CD4-positive, alpha-beta T cell (primary cell): ENCODE measurements at regions not wholly inside any gene's neighbourhood (a gene's known extent, or its start where the extent isn't known, plus 50 kb on each side); places are given as distances from the start of the nearest gene placed in this dataset.

ENCODE experiments used
- ATAC-seq: fragments of 200-7000 bp; cut with Tn5 transposase; one replicate; pipeline ENCODE4 v1.10.0; 2022; ENCODE audit warnings: mild to moderate bottlenecking; ENCODE audit not compliant: poor library complexity
- CTCF ChIA-PET: fragments of 350-600 bp; sonication (Branson Sonifier 250); formaldehyde crosslinking; loops from one replicate; lab custom pipeline; 2021; ENCODE audit warnings: antibody characterized with exemption, inconsistent platforms; lab: Charles Lee
- POLR2A ChIA-PET: fragments of 350-600 bp; sonication (Branson Sonifier 250); formaldehyde crosslinking; loops from one replicate; lab custom pipeline; 2021; ENCODE audit warnings: antibody characterized with exemption, inconsistent platforms; lab: Charles Lee
- DNase-seq, 14 experiments: peaks; one replicate each; pipeline ENCODE4 v3.0.0-alpha.2; 2013 to 2020; ENCODE audit warnings: mixed read lengths in 2 of 14
- H3K27ac ChIP-seq, 2 donors: one replicate each; pipeline versions ENCODE4 v1.5.1 to v1.7.0; 2013; ENCODE audit warnings: low read length in 2 of 2, low read depth in 1 of 2, mild to moderate bottlenecking in 1 of 2
- H3K27me3 ChIP-seq, 2 experiments: 1 replicate in 1 of 2; 2 replicates in 1 of 2; pipeline versions ENCODE4 v1.6.1 to v1.7.0; 2013; ENCODE audit warnings: low read length in 2 of 2, control low read depth in 1 of 2, mild to moderate bottlenecking in 1 of 2, moderate library complexity in 1 of 2; ENCODE audit not compliant: insufficient read depth in 2 of 2, control insufficient read depth in 1 of 2
- H3K36me3 ChIP-seq: one replicate; pipeline ENCODE4 v1.6.1; 2013; ENCODE audit warnings: low read length, control low read depth; ENCODE audit not compliant: insufficient read depth
- H3K4me1 ChIP-seq: one replicate; pipeline ENCODE4 v1.6.1; 2013; ENCODE audit warnings: low read length, control low read depth; ENCODE audit not compliant: insufficient read depth
- H3K4me3 ChIP-seq: one replicate; pipeline ENCODE4 v1.5.1; 2013; ENCODE audit warnings: mild to moderate bottlenecking, low read length, moderate library complexity
- H3K9me3 ChIP-seq, 2 experiments: 1 replicate in 1 of 2; 2 replicates in 1 of 2; pipeline versions ENCODE4 v1.6.1 to v1.7.0; 2013; ENCODE audit warnings: low read length in 2 of 2, mild to moderate bottlenecking in 2 of 2, control low read depth in 1 of 2, moderate library complexity in 1 of 2; ENCODE audit not compliant: control insufficient read depth in 1 of 2, insufficient read depth in 1 of 2
- H3K27ac Mint-ChIP-seq: one replicate; pipeline ENCODE4 v1.8.0; 2020; ENCODE audit warnings: mixed read lengths
- H3K27me3 Mint-ChIP-seq: one replicate; pipeline ENCODE4 v1.8.0; 2021; ENCODE audit warnings: mixed read lengths
- H3K36me3 Mint-ChIP-seq: one replicate; pipeline ENCODE4 v1.8.0; 2021; ENCODE audit warnings: low read depth, mixed read lengths
- H3K4me1 Mint-ChIP-seq: one replicate; pipeline ENCODE4 v1.8.0; 2021; ENCODE audit warnings: low read depth, mixed read lengths
- H3K4me3 Mint-ChIP-seq: one replicate; pipeline ENCODE4 v1.8.0; 2020; ENCODE audit warnings: mild to moderate bottlenecking, mixed read lengths
- H3K9me3 Mint-ChIP-seq: one replicate; pipeline ENCODE4 v1.8.0; 2020; ENCODE audit warnings: mixed read lengths
- intact Hi-C, 2 experiments: fragments of 100-400 bp; cut with DNase I in 1 of 2; cut with micrococcal nuclease in 1 of 2; formaldehyde crosslinking; loops; one replicate each; pipeline versions ENCODE4 v1.15.1 to v1.9.0; 2023 to 2025; cut with DNase I, micrococcal nuclease
- TF ChIP-seq, protein P1 (sequence below): fragments of 200-600 bp; IDR thresholded peaks from one replicate; pipeline ENCODE4 v1.8.0; 2022; ENCODE audit warnings: antibody characterized with exemption, mild to moderate bottlenecking

DNA sequence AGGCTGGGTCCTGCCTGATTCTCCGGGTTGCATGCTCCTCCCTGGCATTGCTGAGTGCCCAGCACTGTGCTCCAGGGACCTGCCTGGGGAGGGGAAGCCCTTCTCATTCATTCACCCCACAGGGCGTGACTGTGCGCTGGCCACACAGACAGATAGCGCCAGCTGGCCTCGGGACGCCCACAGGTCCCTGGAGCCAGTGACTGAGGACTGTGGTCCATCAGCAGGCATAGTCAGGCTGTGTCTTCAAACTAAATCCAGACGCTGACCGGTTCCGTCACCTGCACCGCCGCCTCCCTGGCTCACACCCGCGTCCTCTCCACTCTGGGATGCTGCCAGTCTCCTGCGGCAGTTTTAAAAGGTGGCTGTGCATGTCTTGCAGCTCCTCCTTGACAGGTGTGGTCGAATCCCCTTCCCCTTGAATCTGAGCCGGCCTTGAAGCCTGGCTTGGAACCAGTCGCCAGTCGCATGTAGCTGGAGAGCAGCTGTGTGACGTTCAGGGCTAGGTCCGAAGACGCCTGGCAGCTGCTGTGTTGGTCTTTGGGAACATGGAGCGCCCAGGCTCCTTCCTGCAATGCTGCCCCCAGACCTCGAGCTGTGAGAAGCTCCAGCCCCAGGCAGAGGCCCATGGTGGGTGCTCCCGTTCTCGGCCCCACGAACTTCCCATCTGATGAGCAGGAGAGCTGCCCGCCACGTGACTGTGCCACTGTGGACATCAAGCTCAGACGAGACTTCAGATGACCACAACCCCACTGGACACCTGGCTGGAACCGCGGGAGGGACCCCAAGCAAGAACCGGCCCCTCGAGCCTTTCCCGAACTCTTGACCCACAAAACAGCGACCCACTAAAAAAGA lies 94.1 kb downstream of the ADRA2C start:
- peaks cover 17% of the 10 kb centered on the region for H3K27me3 Mint-ChIP-seq

DNA sequence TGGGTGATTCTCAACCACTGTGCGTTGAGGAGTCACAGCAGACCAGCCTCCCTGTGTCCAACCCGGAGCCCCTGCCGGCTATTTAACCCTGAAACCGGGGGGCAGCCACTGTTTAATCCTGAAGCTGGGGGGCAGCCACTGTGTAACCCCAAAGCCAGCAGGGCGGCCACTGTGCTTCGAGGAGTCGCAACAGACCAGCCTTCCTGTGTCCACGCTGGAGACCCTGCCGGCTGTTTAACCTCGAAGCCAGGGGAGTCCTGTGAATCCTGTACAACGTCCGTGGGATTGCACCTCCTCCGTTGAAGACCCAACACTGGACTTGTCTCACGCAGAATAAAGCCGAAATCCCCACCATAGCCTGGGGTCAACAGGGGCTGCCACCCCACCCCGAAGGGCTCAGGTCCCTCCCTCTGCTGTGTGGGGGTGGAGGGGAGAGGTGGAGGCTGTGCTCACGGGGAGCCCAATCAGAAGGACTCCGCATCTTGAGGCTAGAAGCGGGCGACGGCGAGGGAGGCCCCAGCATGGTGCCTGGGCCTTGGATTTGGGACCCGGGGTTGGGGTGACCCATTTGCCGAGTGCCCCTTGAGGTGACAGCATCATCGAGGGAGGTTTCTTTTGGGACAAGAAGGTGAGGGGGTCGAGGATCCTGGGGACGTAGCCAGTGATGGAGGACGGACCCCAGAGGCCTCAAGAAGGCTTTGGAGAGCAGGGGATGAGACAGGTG lies 94.9 kb downstream of the ADRA2C start:
- Mint-ChIP-seq H3K27me3 (peaks cover 16% of the 10 kb centered on the region), H3K4me3 (no peak overlapping the region), H3K4me1 (no peaks in the 10 kb centered on the region), H3K9me3 (no peaks in the 10 kb centered on the region), H3K27ac (no peak overlapping the region), H3K36me3 (no peaks in the 10 kb centered on the region)
- Histone ChIP-seq H3K27me3 (peaks cover 3 to 23% of the 10 kb centered on the region in 2 experiments), H3K36me3 (no peaks in the 10 kb centered on the region), H3K4me3 (no peak overlapping the region), H3K4me1 (no peaks in the 10 kb centered on the region), H3K27ac (no peak overlapping the region), H3K9me3 (peaks cover 0 to 20% of the 10 kb centered on the region in 2 experiments)
- ChIA-PET POLR2A (no interaction called here), CTCF (no interaction called here)
- TF ChIP-seq, protein P1, sequence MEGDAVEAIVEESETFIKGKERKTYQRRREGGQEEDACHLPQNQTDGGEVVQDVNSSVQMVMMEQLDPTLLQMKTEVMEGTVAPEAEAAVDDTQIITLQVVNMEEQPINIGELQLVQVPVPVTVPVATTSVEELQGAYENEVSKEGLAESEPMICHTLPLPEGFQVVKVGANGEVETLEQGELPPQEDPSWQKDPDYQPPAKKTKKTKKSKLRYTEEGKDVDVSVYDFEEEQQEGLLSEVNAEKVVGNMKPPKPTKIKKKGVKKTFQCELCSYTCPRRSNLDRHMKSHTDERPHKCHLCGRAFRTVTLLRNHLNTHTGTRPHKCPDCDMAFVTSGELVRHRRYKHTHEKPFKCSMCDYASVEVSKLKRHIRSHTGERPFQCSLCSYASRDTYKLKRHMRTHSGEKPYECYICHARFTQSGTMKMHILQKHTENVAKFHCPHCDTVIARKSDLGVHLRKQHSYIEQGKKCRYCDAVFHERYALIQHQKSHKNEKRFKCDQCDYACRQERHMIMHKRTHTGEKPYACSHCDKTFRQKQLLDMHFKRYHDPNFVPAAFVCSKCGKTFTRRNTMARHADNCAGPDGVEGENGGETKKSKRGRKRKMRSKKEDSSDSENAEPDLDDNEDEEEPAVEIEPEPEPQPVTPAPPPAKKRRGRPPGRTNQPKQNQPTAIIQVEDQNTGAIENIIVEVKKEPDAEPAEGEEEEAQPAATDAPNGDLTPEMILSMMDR, result no peak
- ATAC-seq (no peak), DNase-seq (no peak)
- intact Hi-C loops, result no loop called here

More for the DNA sequence above, 94.1 kb downstream of the ADRA2C start:
- no peak overlapping the region for H3K27ac Mint-ChIP-seq
- peaks cover 0 to 20% of the 10 kb centered on the region in 2 experiments for H3K9me3 ChIP-seq
- no peaks in the 10 kb centered on the region for H3K4me1 Mint-ChIP-seq
- H3K4me3 ChIP-seq, result no peak overlapping the region
- H3K27me3 ChIP-seq, result peaks cover 3 to 19% of the 10 kb centered on the region in 2 experiments
- intact Hi-C loops, result no loop called here
- H3K36me3 Mint-ChIP-seq, result no peaks in the 10 kb centered on the region
- no peaks in the 10 kb centered on the region for H3K36me3 ChIP-seq
- ATAC-seq (no peak), DNase-seq (no peak)
- no peak overlapping the region for H3K27ac ChIP-seq
- TF ChIP-seq, protein P1, result no peak
- POLR2A ChIA-PET, result no interaction called here
- H3K4me3 Mint-ChIP-seq, result no peak overlapping the region
- no peaks in the 10 kb centered on the region for H3K9me3 Mint-ChIP-seq
- CTCF ChIA-PET, result no interaction called here
- no peaks in the 10 kb centered on the region for H3K4me1 ChIP-seq

DNA sequence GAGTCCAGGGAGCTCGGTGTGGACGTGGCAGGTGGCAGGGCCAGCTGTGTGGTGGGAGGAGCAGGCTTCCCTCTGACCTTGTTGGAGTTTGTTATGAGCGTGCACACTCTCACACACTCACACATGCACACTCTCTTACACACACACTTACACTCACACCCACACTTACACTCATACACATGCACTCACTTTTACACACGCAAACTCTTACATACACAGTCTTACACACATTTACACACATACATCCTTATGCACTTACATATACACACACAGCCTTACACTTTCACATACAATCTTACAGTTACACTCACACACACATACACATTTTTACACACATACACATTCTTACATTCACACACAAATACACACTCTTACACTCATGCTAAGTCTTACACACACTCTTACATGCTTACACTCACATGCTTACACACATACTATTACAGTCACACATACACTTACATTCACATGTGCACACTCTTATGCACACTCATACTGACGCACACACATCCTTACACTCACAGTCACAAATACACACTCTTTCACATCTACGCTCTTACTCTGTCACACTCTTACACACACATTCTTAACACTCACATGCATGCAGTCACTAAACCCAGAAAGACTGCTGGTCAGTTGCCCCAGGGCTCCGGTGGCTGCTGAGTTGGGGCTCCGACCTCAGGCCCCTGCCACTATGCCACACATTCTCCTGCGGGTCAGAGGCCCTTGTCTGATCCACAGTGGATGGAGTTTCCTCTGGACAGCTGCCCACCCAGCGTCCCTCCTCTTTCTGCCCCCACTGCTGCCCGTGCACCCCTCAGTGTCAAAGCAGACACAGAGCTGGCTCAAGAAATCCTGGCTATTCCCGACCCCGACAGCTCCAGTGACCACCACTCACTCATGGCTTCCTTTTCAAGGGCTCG lies 95.8 kb downstream of the ADRA2C start:
- intact Hi-C loops, result no loop called here
- no peaks in the 10 kb centered on the region for H3K9me3 Mint-ChIP-seq
- ChIA-PET POLR2A (no interaction called here), CTCF (no interaction called here)
- H3K27ac ChIP-seq, result no peak overlapping the region
- no peaks in the 10 kb centered on the region for H3K4me1 ChIP-seq
- TF ChIP-seq, protein P1, result no peak
- no peaks in the 10 kb centered on the region for H3K4me1 Mint-ChIP-seq
- peaks cover 3 to 23% of the 10 kb centered on the region in 2 experiments for H3K27me3 ChIP-seq
- H3K4me3 Mint-ChIP-seq, result no peak overlapping the region
- no peak overlapping the region for H3K27ac Mint-ChIP-seq
- peaks cover 14% of the 10 kb centered on the region for H3K27me3 Mint-ChIP-seq
- H3K9me3 ChIP-seq, result peaks cover 0 to 20% of the 10 kb centered on the region in 2 experiments
- no peaks in the 10 kb centered on the region for H3K36me3 Mint-ChIP-seq
- ATAC-seq (no peak), DNase-seq (no peak)
- H3K36me3 ChIP-seq, result no peaks in the 10 kb centered on the region
- no peak overlapping the region for H3K4me3 ChIP-seq
